KMS-11 (cell line): ENCODE measurements at regions not wholly inside any gene's neighbourhood (a gene's known extent, or its start where the extent isn't known, plus 50 kb on each side); places are given as distances from the start of the nearest gene placed in this dataset.
"Not testable (repeated sequence)": the region's sequence is repeated elsewhere in the genome, so short reads cannot be mapped to it uniquely, and the experiment has no call there.

ENCODE experiments used
- H2AFZ ChIP-seq: fragments of 200-600 bp; sonication (generic); 2 replicates; pipeline ENCODE4 v1.6.1; 2016; ENCODE audit warnings: antibody characterized with exemption, mixed run types, low read depth
- H3K27ac ChIP-seq: fragments of 200-600 bp; sonication (generic); 2 replicates; pipeline ENCODE4 v1.6.1; 2016; ENCODE audit warnings: mild to moderate bottlenecking, mixed run types
- H3K27me3 ChIP-seq: fragments of 200-600 bp; sonication (generic); 2 replicates; pipeline ENCODE4 v1.6.1; 2017; ENCODE audit warnings: mild to moderate bottlenecking, low read depth, mixed run types, moderate library complexity; ENCODE audit not compliant: insufficient read depth
- H3K36me3 ChIP-seq: fragments of 200-600 bp; sonication (generic); 2 replicates; pipeline ENCODE4 v1.6.1; 2017; ENCODE audit warnings: mild to moderate bottlenecking, mixed run types; ENCODE audit not compliant: insufficient read depth
- H3K4me1 ChIP-seq: fragments of 200-600 bp; sonication (generic); 2 replicates; pipeline ENCODE4 v1.6.1; 2016; ENCODE audit warnings: mild to moderate bottlenecking, low read depth, mixed run types; ENCODE audit not compliant: poor library complexity, severe bottlenecking
- H3K4me2 ChIP-seq: fragments of 200-600 bp; sonication (generic); 2 replicates; pipeline ENCODE4 v1.7.0; 2016; ENCODE audit warnings: mild to moderate bottlenecking, mixed run types
- H3K4me3 ChIP-seq: fragments of 200-600 bp; sonication (generic); IDR thresholded peaks from 2 replicates; pipeline ENCODE4 v1.6.1; 2017; ENCODE audit warnings: low read depth, low read length, mixed read lengths; ENCODE audit not compliant: insufficient read depth
- H3K79me2 ChIP-seq: fragments of 200-600 bp; sonication (generic); 2 replicates; pipeline ENCODE4 v1.6.1; 2016; ENCODE audit warnings: low read depth, mixed run types; ENCODE audit not compliant: insufficient read depth
- H3K9ac ChIP-seq: fragments of 200-600 bp; sonication (generic); 2 replicates; pipeline ENCODE4 v1.6.1; 2016; ENCODE audit warnings: mild to moderate bottlenecking, mixed run types
- H4K20me1 ChIP-seq: fragments of 200-600 bp; sonication (generic); 2 replicates; pipeline ENCODE4 v1.6.1; 2016; ENCODE audit warnings: mild to moderate bottlenecking, mixed run types; ENCODE audit not compliant: insufficient read depth
- TF ChIP-seq, protein P1 (sequence below): fragments of 200-600 bp; sonication (generic); conservative IDR thresholded peaks from 2 replicates; pipeline ENCODE4 v1.6.1; 2017; ENCODE audit warnings: low read depth, mild to moderate bottlenecking, antibody characterized with exemption, low read length, moderate library complexity, mixed read lengths

DNA sequence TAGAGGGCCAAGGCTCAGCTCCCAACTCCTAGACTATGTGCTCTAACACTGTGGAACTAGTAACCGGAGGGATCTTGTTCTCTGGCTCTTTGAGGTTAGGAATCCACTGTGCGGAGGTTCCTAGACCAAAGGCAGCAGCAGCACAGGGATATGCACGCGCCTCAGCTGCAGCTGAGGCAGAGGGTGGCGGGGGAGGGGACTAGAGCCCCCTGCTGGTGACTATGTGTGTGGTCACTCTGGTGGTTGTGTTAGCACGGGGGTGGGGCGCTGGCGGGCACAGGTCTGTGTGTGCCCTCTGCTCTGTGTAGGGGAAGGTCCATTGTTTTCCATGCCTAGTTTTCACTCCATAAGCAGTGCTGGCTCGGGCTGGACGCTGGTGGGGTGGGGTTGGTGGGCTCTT, 458.0 kb upstream of the IZUMO3 start:
- Histone ChIP-seq H4K20me1 (no peaks in the 10 kb centered on the region), H3K4me2 (no peak overlapping the region), H3K4me3 (no peak overlapping the region), H2AFZ (no peak overlapping the region), H3K27ac (no peak overlapping the region), H3K27me3 (no peaks in the 10 kb centered on the region), H3K4me1 (no peaks in the 10 kb centered on the region), H3K9ac (no peak overlapping the region), H3K79me2 (no peaks in the 10 kb centered on the region), H3K36me3 (no peaks in the 10 kb centered on the region)
- TF ChIP-seq, protein P1, sequence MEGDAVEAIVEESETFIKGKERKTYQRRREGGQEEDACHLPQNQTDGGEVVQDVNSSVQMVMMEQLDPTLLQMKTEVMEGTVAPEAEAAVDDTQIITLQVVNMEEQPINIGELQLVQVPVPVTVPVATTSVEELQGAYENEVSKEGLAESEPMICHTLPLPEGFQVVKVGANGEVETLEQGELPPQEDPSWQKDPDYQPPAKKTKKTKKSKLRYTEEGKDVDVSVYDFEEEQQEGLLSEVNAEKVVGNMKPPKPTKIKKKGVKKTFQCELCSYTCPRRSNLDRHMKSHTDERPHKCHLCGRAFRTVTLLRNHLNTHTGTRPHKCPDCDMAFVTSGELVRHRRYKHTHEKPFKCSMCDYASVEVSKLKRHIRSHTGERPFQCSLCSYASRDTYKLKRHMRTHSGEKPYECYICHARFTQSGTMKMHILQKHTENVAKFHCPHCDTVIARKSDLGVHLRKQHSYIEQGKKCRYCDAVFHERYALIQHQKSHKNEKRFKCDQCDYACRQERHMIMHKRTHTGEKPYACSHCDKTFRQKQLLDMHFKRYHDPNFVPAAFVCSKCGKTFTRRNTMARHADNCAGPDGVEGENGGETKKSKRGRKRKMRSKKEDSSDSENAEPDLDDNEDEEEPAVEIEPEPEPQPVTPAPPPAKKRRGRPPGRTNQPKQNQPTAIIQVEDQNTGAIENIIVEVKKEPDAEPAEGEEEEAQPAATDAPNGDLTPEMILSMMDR = no peak; the same call in 1 of the 2 replicates

DNA sequence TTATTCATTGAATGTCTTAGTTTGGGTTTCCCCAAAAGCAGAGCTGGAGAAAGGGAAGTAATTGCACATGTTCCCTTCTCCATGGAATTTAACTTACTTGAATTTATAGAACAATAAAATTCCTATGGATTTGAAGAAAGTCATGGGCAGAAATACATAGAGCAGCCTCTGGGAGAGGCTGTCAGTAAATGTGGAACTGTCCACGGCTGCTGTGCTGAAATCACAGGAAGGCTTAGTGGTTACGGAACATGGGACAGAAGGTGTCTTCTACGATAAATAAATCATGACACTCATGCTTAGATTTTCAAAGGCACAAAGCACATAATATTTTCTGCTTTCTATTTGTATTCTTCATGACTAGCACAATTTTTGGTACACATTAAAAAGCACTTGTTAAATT, 440.6 kb upstream of the IZUMO3 start:
- Histone ChIP-seq H3K9ac (no peak overlapping the region), H3K4me2 (no peak overlapping the region), H3K36me3 (no peaks in the 10 kb centered on the region), H3K27me3 (no peaks in the 10 kb centered on the region), H3K4me3 (no peak overlapping the region), H4K20me1 (no peaks in the 10 kb centered on the region), H3K4me1 (no peaks in the 10 kb centered on the region), H2AFZ (no peak overlapping the region), H3K27ac (no peak overlapping the region), H3K79me2 (no peaks in the 10 kb centered on the region)
- TF ChIP-seq, protein P1 = no peak

DNA sequence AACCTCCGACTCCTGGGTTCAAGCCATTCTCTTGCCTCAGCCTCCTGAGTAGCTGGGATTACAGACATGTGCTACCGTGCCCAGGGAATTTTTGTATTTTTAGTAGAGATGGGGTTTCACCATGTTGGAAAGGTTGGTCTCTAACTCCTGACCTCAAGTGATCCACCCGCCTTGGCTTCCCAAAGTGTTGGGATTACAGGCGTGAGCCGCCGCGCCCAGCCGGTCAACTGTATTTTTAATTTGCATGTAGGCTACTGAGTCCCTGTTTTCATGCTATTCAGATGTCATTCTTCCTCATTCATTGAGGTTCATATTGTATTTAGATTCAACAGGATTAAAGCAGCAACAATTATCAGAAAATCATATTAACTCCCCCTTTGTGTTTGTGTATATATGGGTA, 425.1 kb upstream of the IZUMO3 start:
- not testable (repeated sequence) for H3K4me3 ChIP-seq, H2AFZ ChIP-seq, H3K9ac ChIP-seq, H3K27ac ChIP-seq, H4K20me1 ChIP-seq, H3K4me1 ChIP-seq, H3K27me3 ChIP-seq, H3K36me3 ChIP-seq, H3K79me2 ChIP-seq, H3K4me2 ChIP-seq

DNA sequence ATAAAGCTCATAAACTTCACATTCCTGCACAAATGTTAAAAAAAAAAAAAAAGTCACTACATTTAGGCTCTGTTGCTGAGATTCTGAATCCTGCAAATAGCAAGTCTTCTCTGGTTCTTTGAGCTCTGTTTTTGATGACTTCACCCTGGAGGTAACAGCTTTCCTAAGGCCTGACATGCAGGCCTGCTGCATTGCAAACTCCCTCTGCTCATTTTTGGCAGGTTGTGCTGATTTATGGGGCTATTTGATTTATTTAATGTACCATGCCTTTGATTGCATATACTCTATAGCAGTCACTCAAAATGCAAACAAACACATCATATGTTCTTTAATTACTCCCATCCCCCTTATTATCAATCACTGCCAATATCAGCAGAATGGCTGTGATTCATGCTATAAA, 416.1 kb upstream of the IZUMO3 start:
- TF ChIP-seq, protein P1 = no peak
- Histone ChIP-seq H2AFZ (no peak overlapping the region), H3K27ac (no peak overlapping the region), H3K9ac (no peak overlapping the region), H3K36me3 (no peaks in the 10 kb centered on the region), H3K4me3 (no peak overlapping the region), H3K79me2 (no peaks in the 10 kb centered on the region), H4K20me1 (no peaks in the 10 kb centered on the region), H3K4me2 (no peak overlapping the region), H3K4me1 (no peaks in the 10 kb centered on the region), H3K27me3 (no peaks in the 10 kb centered on the region)

DNA sequence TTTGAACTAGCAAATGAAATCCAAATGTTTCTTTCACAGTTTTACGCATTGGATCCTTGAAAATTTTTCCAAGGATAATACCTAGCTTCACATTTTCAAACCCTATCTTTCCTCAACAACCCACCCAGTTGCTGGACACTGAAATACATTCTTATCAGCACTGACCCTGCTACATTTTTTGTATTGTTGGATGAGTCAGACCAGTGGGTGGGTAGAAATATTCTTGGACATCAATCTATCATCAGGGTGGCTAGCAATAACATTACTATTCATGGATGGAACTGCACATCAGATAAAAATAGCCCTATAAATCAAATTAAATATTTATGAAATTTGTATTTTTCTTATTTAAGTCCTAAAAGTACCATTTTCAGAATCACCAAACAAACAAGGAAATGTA, 407.4 kb upstream of the IZUMO3 start:
- no peak overlapping the region for H3K9ac ChIP-seq
- H2AFZ ChIP-seq = no peak overlapping the region
- no peaks in the 10 kb centered on the region for H3K4me1 ChIP-seq
- H3K36me3 ChIP-seq = no peaks in the 10 kb centered on the region
- H3K4me3 ChIP-seq = no peak overlapping the region
- H3K4me2 ChIP-seq = no peak overlapping the region
- no peaks in the 10 kb centered on the region for H4K20me1 ChIP-seq
- TF ChIP-seq, protein P1 = no peak
- H3K27me3 ChIP-seq = no peaks in the 10 kb centered on the region
- H3K79me2 ChIP-seq = no peaks in the 10 kb centered on the region
- no peak overlapping the region for H3K27ac ChIP-seq
